ENCODE measurements at regions not wholly inside any gene's neighbourhood (a gene's known extent, or its start where the extent isn't known, plus 50 kb on each side); places are given as distances from the start of the nearest gene placed in this dataset.

GRCh38 chr4:181443021-181443420 is 800.2 kb upstream of the TENM3 start:
- no peak overlapping the region for H3K27ac ChIP-seq (ENCODE audit: low read depth, low read length, poor library complexity, severe bottlenecking)
- H3K9me3 ChIP-seq (ENCODE audit: low read depth, low read length, poor library complexity, severe bottlenecking): no peaks in the 10 kb centered on the region
- H3K27me3 ChIP-seq (replicated peaks; ENCODE audit: insufficient read depth, low read depth, low read length, poor library complexity): peaks cover 51% of the 10 kb centered on the region
- ChIA-PET POLR2A (ENCODE audit: low non-redundant PET) (no interaction called here), CTCF (no interaction called here)
- no peak for TF ChIP-seq EZH2 (IDR thresholded peaks at IDR 0.05; ENCODE audit: borderline replicate concordance, low read depth, low read length, poor library complexity, severe bottlenecking)
- TF ChIP-seq, protein P1, sequence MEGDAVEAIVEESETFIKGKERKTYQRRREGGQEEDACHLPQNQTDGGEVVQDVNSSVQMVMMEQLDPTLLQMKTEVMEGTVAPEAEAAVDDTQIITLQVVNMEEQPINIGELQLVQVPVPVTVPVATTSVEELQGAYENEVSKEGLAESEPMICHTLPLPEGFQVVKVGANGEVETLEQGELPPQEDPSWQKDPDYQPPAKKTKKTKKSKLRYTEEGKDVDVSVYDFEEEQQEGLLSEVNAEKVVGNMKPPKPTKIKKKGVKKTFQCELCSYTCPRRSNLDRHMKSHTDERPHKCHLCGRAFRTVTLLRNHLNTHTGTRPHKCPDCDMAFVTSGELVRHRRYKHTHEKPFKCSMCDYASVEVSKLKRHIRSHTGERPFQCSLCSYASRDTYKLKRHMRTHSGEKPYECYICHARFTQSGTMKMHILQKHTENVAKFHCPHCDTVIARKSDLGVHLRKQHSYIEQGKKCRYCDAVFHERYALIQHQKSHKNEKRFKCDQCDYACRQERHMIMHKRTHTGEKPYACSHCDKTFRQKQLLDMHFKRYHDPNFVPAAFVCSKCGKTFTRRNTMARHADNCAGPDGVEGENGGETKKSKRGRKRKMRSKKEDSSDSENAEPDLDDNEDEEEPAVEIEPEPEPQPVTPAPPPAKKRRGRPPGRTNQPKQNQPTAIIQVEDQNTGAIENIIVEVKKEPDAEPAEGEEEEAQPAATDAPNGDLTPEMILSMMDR (conservative IDR thresholded peaks at IDR 0.05; ENCODE audit: low read depth, low read length): no peak
- H3K4me1 ChIP-seq (ENCODE audit: insufficient read depth, low read length, poor library complexity, severe bottlenecking): no peaks in the 10 kb centered on the region
- DNase-seq (ENCODE audit: low spot score): no peak
- H3K4me3 ChIP-seq (ENCODE audit: low read depth, low read length, poor library complexity, severe bottlenecking): no peak overlapping the region
- intact Hi-C loops (cut with micrococcal nuclease; ENCODE audit: unreplicated experiment): no loop called here
- H3K36me3 ChIP-seq (ENCODE audit: insufficient read depth, low read length, poor library complexity, severe bottlenecking): no peaks in the 10 kb centered on the region
- BruUV-seq (replicated peaks): no TSS peak

DNA sequence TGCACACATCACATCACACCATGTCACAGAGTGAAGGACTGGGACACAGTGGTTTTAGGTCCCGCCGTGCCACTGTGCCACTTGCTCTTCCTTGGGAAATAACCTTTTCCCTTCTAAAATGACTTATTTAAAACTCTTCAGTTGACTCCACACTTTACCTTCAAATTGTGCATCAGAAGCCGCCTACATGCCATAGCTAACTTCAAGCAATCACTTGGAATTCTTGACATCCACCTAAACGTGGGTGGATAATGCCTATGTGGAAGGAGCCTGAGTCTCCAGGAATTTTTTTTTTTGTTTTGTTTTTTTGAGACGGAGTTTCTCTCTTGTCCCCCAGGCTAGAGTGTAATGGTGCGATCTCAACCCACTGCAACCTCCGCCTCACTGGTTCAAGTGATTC is 777.4 kb upstream of the TENM3 start:
- CTCF ChIA-PET: no interaction called here
- DNase-seq (ENCODE audit: low spot score): no peak
- Histone ChIP-seq H3K4me3 (ENCODE audit: low read depth, low read length, poor library complexity, severe bottlenecking) (no peak overlapping the region), H3K27ac (ENCODE audit: low read depth, low read length, poor library complexity, severe bottlenecking) (no peak overlapping the region), H3K36me3 (ENCODE audit: insufficient read depth, low read length, poor library complexity, severe bottlenecking) (no peaks in the 10 kb centered on the region), H3K9me3 (ENCODE audit: low read depth, low read length, poor library complexity, severe bottlenecking) (no peaks in the 10 kb centered on the region), H3K4me1 (ENCODE audit: insufficient read depth, low read length, poor library complexity, severe bottlenecking) (no peaks in the 10 kb centered on the region), H3K27me3 (replicated peaks; ENCODE audit: insufficient read depth, low read depth, low read length, poor library complexity) (peaks cover 24% of the 10 kb centered on the region)
- TF ChIP-seq EZH2 (IDR thresholded peaks at IDR 0.05; ENCODE audit: borderline replicate concordance, low read depth, low read length, poor library complexity, severe bottlenecking): no peak
- TF ChIP-seq, protein P1 (conservative IDR thresholded peaks at IDR 0.05; ENCODE audit: low read depth, low read length): no peak
- no TSS peak for BruUV-seq (replicated peaks)
- intact Hi-C loops (cut with micrococcal nuclease; ENCODE audit: unreplicated experiment): no loop called here
- POLR2A ChIA-PET (ENCODE audit: low non-redundant PET): no interaction called here

GRCh38 chr4:181468451-181468850 is 774.8 kb upstream of the TENM3 start:
- no peak overlapping the region for H3K27ac ChIP-seq (ENCODE audit: low read depth, low read length, poor library complexity, severe bottlenecking)
- no peaks in the 10 kb centered on the region for H3K36me3 ChIP-seq (ENCODE audit: insufficient read depth, low read length, poor library complexity, severe bottlenecking)
- TF ChIP-seq, protein P1 (conservative IDR thresholded peaks at IDR 0.05; ENCODE audit: low read depth, low read length): no peak
- no peak for TF ChIP-seq EZH2 (IDR thresholded peaks at IDR 0.05; ENCODE audit: borderline replicate concordance, low read depth, low read length, poor library complexity, severe bottlenecking)
- H3K4me1 ChIP-seq (ENCODE audit: insufficient read depth, low read length, poor library complexity, severe bottlenecking): no peaks in the 10 kb centered on the region
- no peak for DNase-seq (ENCODE audit: low spot score)
- intact Hi-C loops (cut with micrococcal nuclease; ENCODE audit: unreplicated experiment): no loop called here
- H3K27me3 ChIP-seq (replicated peaks; ENCODE audit: insufficient read depth, low read depth, low read length, poor library complexity): peaks cover 30% of the 10 kb centered on the region
- CTCF ChIA-PET: no interaction called here
- H3K9me3 ChIP-seq (ENCODE audit: low read depth, low read length, poor library complexity, severe bottlenecking): no peaks in the 10 kb centered on the region
- POLR2A ChIA-PET (ENCODE audit: low non-redundant PET): no interaction called here
- H3K4me3 ChIP-seq (ENCODE audit: low read depth, low read length, poor library complexity, severe bottlenecking): no peak overlapping the region
- BruUV-seq (replicated peaks): no TSS peak
